ENCODE measurements at regions not wholly inside any gene's neighbourhood (a gene's known extent, or its start where the extent isn't known, plus 50 kb on each side); places are given as distances from the start of the nearest gene placed in this dataset.

DNA sequence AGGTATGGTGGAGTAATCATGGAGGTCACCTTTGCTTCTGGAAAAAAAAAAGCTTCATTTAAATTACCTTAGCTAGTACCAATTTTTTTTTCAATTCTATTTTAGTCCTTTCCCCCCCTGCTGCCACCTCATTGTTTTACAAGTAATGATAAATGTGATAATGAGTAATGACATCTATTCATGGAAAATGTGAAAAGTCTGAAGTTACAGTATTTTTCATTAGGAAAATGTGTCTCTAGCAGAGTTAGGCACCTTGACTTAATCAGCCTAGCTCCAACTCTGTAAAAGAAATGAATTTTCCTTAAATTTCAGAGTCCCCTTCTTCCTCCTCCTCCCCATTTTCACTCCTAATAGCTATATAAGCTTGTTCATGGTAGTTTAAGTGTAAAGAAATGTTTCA, 204.9 kb upstream of the USP25 start:
- no peak overlapping the region for H2BK15ac ChIP-seq (ENCODE audit: low read depth, low read length)
- no peak overlapping the region for H3K56ac ChIP-seq (ENCODE audit: extremely low read depth, insufficient read depth, low read length)
- H4K5ac ChIP-seq (ENCODE audit: low read depth, low read length), result no peak overlapping the region
- in situ Hi-C loops (cut with MboI; ENCODE audit: low sequenced_read_pairs) (no loop called here), intact Hi-C loops (cut with micrococcal nuclease) (no loop called here), dilution Hi-C loops (cut with HindIII; ENCODE audit: low sequenced_read_pairs, unreplicated experiment) (no loop called here)
- no peaks in the 10 kb centered on the region for H3K79me1 ChIP-seq (ENCODE audit: low read depth in 1 of 2, low read length in 2 of 2)
- no peak overlapping the region for H2BK20ac ChIP-seq (ENCODE audit: low read depth, low read length)
- ChIA-PET POLR2A (ENCODE audit: unreplicated experiment) (no interaction called here), CTCF (no interaction called here)
- BruUV-seq (replicated peaks), result no TSS peak
- H3K14ac ChIP-seq (replicated peaks; ENCODE audit: low read depth, low read length), result no peak overlapping the region
- no peak for ATAC-seq (ENCODE audit: low read depth)
- H3K18ac ChIP-seq (ENCODE audit: low read depth, low read length), result no peak overlapping the region
- no peaks in the 10 kb centered on the region for H3K27me3 ChIP-seq (ENCODE audit: control insufficient read depth, insufficient read depth, low read length)
- H2AFZ ChIP-seq (replicated peaks; ENCODE audit: low read length, poor library complexity), result no peak overlapping the region
- no peaks in the 10 kb centered on the region for H3K36me3 ChIP-seq (ENCODE audit: control insufficient read depth, insufficient read depth, low read length)
- H4K91ac ChIP-seq (ENCODE audit: insufficient read depth, low read depth, low read length), result no peak overlapping the region
- H4K20me1 ChIP-seq (ENCODE audit: insufficient read depth, low read length), result no peaks in the 10 kb centered on the region
- TF ChIP-seq MAFK (IDR thresholded peaks at IDR 0.05; ENCODE audit: low read depth, low read length) (no peak), BHLHE40 (IDR thresholded peaks at IDR 0.05; ENCODE audit: low read depth, low read length) (no peak), SMC3 (IDR thresholded peaks at IDR 0.05; ENCODE audit: low read depth, low read length) (no peak), MXI1 (IDR thresholded peaks at IDR 0.05; ENCODE audit: borderline replicate concordance, low read depth, low read length) (no peak), FOS (IDR thresholded peaks at IDR 0.05; ENCODE audit: low read depth, low read length) (no peak), RFX5 (IDR thresholded peaks at IDR 0.05; ENCODE audit: low read depth, low read length) (no peak), CEBPB (IDR thresholded peaks at IDR 0.05; ENCODE audit: low read depth, low read length) (no peak), POLR2A (IDR thresholded peaks at IDR 0.05; ENCODE audit: low read depth, low read length) (no peak), NFE2L2 (IDR thresholded peaks at IDR 0.05; ENCODE audit: low read depth, low read length) (no peak), CHD1 (IDR thresholded peaks at IDR 0.05; ENCODE audit: low read depth, low read length) (no peak), RCOR1 (IDR thresholded peaks at IDR 0.05; ENCODE audit: insufficient replicate concordance, low read length) (no peak), RAD21 (IDR thresholded peaks at IDR 0.05; ENCODE audit: low read length) (no peak)
- TF ChIP-seq, protein P1, sequence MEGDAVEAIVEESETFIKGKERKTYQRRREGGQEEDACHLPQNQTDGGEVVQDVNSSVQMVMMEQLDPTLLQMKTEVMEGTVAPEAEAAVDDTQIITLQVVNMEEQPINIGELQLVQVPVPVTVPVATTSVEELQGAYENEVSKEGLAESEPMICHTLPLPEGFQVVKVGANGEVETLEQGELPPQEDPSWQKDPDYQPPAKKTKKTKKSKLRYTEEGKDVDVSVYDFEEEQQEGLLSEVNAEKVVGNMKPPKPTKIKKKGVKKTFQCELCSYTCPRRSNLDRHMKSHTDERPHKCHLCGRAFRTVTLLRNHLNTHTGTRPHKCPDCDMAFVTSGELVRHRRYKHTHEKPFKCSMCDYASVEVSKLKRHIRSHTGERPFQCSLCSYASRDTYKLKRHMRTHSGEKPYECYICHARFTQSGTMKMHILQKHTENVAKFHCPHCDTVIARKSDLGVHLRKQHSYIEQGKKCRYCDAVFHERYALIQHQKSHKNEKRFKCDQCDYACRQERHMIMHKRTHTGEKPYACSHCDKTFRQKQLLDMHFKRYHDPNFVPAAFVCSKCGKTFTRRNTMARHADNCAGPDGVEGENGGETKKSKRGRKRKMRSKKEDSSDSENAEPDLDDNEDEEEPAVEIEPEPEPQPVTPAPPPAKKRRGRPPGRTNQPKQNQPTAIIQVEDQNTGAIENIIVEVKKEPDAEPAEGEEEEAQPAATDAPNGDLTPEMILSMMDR (conservative IDR thresholded peaks at IDR 0.05; ENCODE audit: low read depth, low read length), result no peak
- TF ChIP-seq, protein P2, sequence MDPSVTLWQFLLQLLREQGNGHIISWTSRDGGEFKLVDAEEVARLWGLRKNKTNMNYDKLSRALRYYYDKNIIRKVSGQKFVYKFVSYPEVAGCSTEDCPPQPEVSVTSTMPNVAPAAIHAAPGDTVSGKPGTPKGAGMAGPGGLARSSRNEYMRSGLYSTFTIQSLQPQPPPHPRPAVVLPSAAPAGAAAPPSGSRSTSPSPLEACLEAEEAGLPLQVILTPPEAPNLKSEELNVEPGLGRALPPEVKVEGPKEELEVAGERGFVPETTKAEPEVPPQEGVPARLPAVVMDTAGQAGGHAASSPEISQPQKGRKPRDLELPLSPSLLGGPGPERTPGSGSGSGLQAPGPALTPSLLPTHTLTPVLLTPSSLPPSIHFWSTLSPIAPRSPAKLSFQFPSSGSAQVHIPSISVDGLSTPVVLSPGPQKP (IDR thresholded peaks at IDR 0.05; ENCODE audit: borderline replicate concordance, low read depth, low read length), result no peak
- TF ChIP-seq, protein P3, sequence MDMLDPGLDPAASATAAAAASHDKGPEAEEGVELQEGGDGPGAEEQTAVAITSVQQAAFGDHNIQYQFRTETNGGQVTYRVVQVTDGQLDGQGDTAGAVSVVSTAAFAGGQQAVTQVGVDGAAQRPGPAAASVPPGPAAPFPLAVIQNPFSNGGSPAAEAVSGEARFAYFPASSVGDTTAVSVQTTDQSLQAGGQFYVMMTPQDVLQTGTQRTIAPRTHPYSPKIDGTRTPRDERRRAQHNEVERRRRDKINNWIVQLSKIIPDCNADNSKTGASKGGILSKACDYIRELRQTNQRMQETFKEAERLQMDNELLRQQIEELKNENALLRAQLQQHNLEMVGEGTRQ (IDR thresholded peaks at IDR 0.05; ENCODE audit: low read depth, low read length), result no peak
- no peaks in the 10 kb centered on the region for H3K9me3 ChIP-seq (ENCODE audit: control insufficient read depth, insufficient read depth, low read length)
- no peaks in the 10 kb centered on the region for H3K9me1 ChIP-seq (ENCODE audit: insufficient read depth, low read length)
- no peak overlapping the region for H3K27ac ChIP-seq (ENCODE audit: insufficient read depth, low read length)
- H3K4me1 ChIP-seq (ENCODE audit: control insufficient read depth, insufficient read depth, low read length), result no peaks in the 10 kb centered on the region
- no peak for DNase-seq
- H3K23ac ChIP-seq (ENCODE audit: low read depth, low read length), result no peak overlapping the region
- H2BK5ac ChIP-seq (ENCODE audit: low read depth, low read length, poor library complexity, severe bottlenecking), result no peak overlapping the region
- no peak overlapping the region for H4K8ac ChIP-seq (ENCODE audit: low read depth in 2 of 2, low read length in 2 of 2)
- no peak overlapping the region for H2BK120ac ChIP-seq (ENCODE audit: low read depth, low read length)
- no peak overlapping the region for H3K4me3 ChIP-seq (ENCODE audit: insufficient read depth, low read depth, low read length)
- H3K9ac ChIP-seq (ENCODE audit: low read depth, low read length), result no peak overlapping the region
- no peak overlapping the region for H2AK5ac ChIP-seq (ENCODE audit: low read depth, low read length)
- no peak overlapping the region for H3K4ac ChIP-seq (ENCODE audit: low read depth, low read length)
- H2AK9ac ChIP-seq (replicated peaks; ENCODE audit: low read depth, low read length, poor library complexity), result no peak overlapping the region
- H3K4me2 ChIP-seq (ENCODE audit: low read depth, low read length), result no peak overlapping the region

Measured in IMR-90 (cell line).